ENCODE measurements at regions not wholly inside any gene's neighbourhood (a gene's known extent, or its start where the extent isn't known, plus 50 kb on each side); places are given as distances from the start of the nearest gene placed in this dataset.

DNA sequence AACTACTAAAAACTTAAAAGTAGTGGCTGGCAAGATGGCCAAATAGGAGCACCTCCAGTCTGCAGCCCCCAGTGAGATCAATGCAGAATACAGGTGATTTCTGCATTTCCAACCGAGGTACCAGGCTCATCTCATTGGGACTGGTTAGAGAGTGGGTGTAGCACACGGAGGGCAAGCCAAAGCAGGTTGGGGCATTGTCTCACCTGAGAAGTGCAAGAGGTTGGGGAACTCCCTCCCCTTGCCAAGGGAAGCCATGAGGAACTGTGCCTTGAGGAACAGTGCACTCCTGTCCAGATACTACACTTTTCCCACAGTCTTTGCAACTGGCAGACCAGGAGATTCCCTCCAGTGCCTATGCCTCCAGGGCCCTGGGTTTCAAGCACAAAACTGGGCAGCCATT is 311.1 kb downstream of the PAPSS1 start:
- intact Hi-C loops (cut with micrococcal nuclease) = no loop called here

GRCh38 chr4:107404591-107405300 is 315.3 kb downstream of the PAPSS1 start:
- Histone ChIP-seq H3K4me2 (ENCODE audit: insufficient read depth, low read length) (no peak overlapping the region), H4K20me1 (replicated peaks; ENCODE audit: control insufficient read depth, extremely low read depth, insufficient read depth, low read length) (no peaks in the 10 kb centered on the region), H3K9me3 (replicated peaks; ENCODE audit: control insufficient read depth, insufficient read depth, low read length) (no peaks in the 10 kb centered on the region), H3K79me2 (ENCODE audit: control insufficient read depth, insufficient read depth, low read length) (no peaks in the 10 kb centered on the region), H3K27me3 (ENCODE audit: control insufficient read depth in 2 of 2, insufficient read depth in 2 of 2, low read length in 2 of 2) (no peaks in the 10 kb centered on the region), H3K9ac (replicated peaks; ENCODE audit: extremely low read depth, insufficient read depth, low read length) (no peak overlapping the region), H3K36me3 (ENCODE audit: control insufficient read depth in 2 of 2, extremely low read depth in 1 of 2, insufficient read depth in 2 of 2, low read length in 2 of 2) (no peaks in the 10 kb centered on the region), H3K4me1 (ENCODE audit: control insufficient read depth, extremely low read depth, insufficient read depth, low read length) (no peaks in the 10 kb centered on the region), H3K27ac (ENCODE audit: insufficient read depth, low read depth, low read length) (no peak overlapping the region), H3K4me3 (replicated peaks in 1 of 3; ENCODE audit: insufficient read depth in 1 of 3, low read depth in 1 of 3, low read length in 3 of 3) (no peak overlapping the region), H3K9me1 (replicated peaks; ENCODE audit: control insufficient read depth, extremely low read depth, insufficient read depth, low read length) (no peaks in the 10 kb centered on the region), H2AFZ (ENCODE audit: low read depth, low read length) (no peak overlapping the region)
- DNase-seq (ENCODE audit: low read depth, low spot score) = no peak
- no peak for FAIRE-seq
- dilution Hi-C loops (cut with MboI; ENCODE audit: extremely low pct_ligation_motif_present, low sequenced_read_pairs) (no loop called here), intact Hi-C loops (cut with micrococcal nuclease) (no loop called here)
- no TSS peak for BruUV-seq (replicated peaks)
- ChIA-PET POLR2A (no interaction called here), CTCF (no interaction called here)
- TF ChIP-seq POLR2AphosphoS5 (IDR thresholded peaks at IDR 0.05; ENCODE audit: insufficient read depth, low read depth, low read length) = no peak
- TF ChIP-seq MYC (IDR thresholded peaks at IDR 0.05; ENCODE audit: low read depth, low read length) = no peak
- no peak for TF ChIP-seq GATA2 (IDR thresholded peaks at IDR 0.05; ENCODE audit: insufficient read depth, insufficient read length, low read depth, low read length)
- no peak for TF ChIP-seq JUN (IDR thresholded peaks at IDR 0.05; ENCODE audit: borderline replicate concordance, insufficient read depth, insufficient read length, low read depth)
- TF ChIP-seq POLR2A (IDR thresholded peaks at IDR 0.05; ENCODE audit: low read depth, low read length) = no peak
- TF ChIP-seq, protein P1, sequence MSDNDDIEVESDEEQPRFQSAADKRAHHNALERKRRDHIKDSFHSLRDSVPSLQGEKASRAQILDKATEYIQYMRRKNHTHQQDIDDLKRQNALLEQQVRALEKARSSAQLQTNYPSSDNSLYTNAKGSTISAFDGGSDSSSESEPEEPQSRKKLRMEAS (IDR thresholded peaks at IDR 0.05; ENCODE audit: insufficient read depth, insufficient read length) = no peak
- TF ChIP-seq FOS (IDR thresholded peaks at IDR 0.05; ENCODE audit: borderline replicate concordance, insufficient read depth, low read length) = no peak
- no peak for TF ChIP-seq CTCF (IDR thresholded peaks at IDR 0.05; ENCODE audit: extremely low read depth in 1 of 2, insufficient read depth in 1 of 2, low read depth in 1 of 2, low read length in 2 of 2)
- TF ChIP-seq EZH2 (IDR thresholded peaks at IDR 0.05; ENCODE audit: borderline replicate concordance, low read depth, low read length, severe bottlenecking) = no peak

More for the DNA sequence above, 311.1 kb downstream of the PAPSS1 start:
- Histone ChIP-seq H3K36me3 (ENCODE audit: control insufficient read depth in 2 of 2, extremely low read depth in 1 of 2, insufficient read depth in 2 of 2, low read length in 2 of 2) (no peaks in the 10 kb centered on the region), H3K27me3 (ENCODE audit: control insufficient read depth in 2 of 2, insufficient read depth in 2 of 2, low read length in 2 of 2) (no peaks in the 10 kb centered on the region), H4K20me1 (replicated peaks; ENCODE audit: control insufficient read depth, extremely low read depth, insufficient read depth, low read length) (no peaks in the 10 kb centered on the region), H2AFZ (ENCODE audit: low read depth, low read length) (no peak overlapping the region), H3K4me2 (ENCODE audit: insufficient read depth, low read length) (no peak overlapping the region), H3K9me1 (replicated peaks; ENCODE audit: control insufficient read depth, extremely low read depth, insufficient read depth, low read length) (no peaks in the 10 kb centered on the region), H3K9me3 (replicated peaks; ENCODE audit: control insufficient read depth, insufficient read depth, low read length) (no peaks in the 10 kb centered on the region), H3K9ac (replicated peaks; ENCODE audit: extremely low read depth, insufficient read depth, low read length) (no peak overlapping the region), H3K79me2 (ENCODE audit: control insufficient read depth, insufficient read depth, low read length) (no peaks in the 10 kb centered on the region), H3K4me3 (replicated peaks in 1 of 3; ENCODE audit: insufficient read depth in 1 of 3, low read depth in 1 of 3, low read length in 3 of 3) (no peak overlapping the region), H3K27ac (ENCODE audit: insufficient read depth, low read depth, low read length) (no peak overlapping the region), H3K4me1 (ENCODE audit: control insufficient read depth, extremely low read depth, insufficient read depth, low read length) (no peaks in the 10 kb centered on the region)
- no peak for DNase-seq (ENCODE audit: low read depth, low spot score)
- ChIA-PET POLR2A (no interaction called here), CTCF (no interaction called here)
- no peak for FAIRE-seq
- dilution Hi-C loops (cut with MboI; ENCODE audit: extremely low pct_ligation_motif_present, low sequenced_read_pairs) = no loop called here
- TF ChIP-seq POLR2AphosphoS5 (IDR thresholded peaks at IDR 0.05; ENCODE audit: insufficient read depth, low read depth, low read length) (no peak), FOS (IDR thresholded peaks at IDR 0.05; ENCODE audit: borderline replicate concordance, insufficient read depth, low read length) (no peak), JUN (IDR thresholded peaks at IDR 0.05; ENCODE audit: borderline replicate concordance, insufficient read depth, insufficient read length, low read depth) (no peak)
- no TSS peak for BruUV-seq (replicated peaks)
